ENCODE measurements at regions not wholly inside any gene's neighbourhood (a gene's known extent, or its start where the extent isn't known, plus 50 kb on each side); places are given as distances from the start of the nearest gene placed in this dataset.
"Not testable (repeated sequence)": the region's sequence is repeated elsewhere in the genome, so short reads cannot be mapped to it uniquely, and the experiment has no call there.

- H3K9me3 ChIP-seq; intact Hi-C loops (cut with DNase I); DNase-seq (ENCODE audit: low spot score in 2 of 2); H3K36me3 ChIP-seq; H3K27me3 ChIP-seq; H3K4me1 ChIP-seq; H3K27ac ChIP-seq; H3K4me3 ChIP-seq: not testable (repeated sequence)
These were observed 173.9 kb downstream of the TJP1 start for GRCh38 chr15:29648415-29648814.

DNA sequence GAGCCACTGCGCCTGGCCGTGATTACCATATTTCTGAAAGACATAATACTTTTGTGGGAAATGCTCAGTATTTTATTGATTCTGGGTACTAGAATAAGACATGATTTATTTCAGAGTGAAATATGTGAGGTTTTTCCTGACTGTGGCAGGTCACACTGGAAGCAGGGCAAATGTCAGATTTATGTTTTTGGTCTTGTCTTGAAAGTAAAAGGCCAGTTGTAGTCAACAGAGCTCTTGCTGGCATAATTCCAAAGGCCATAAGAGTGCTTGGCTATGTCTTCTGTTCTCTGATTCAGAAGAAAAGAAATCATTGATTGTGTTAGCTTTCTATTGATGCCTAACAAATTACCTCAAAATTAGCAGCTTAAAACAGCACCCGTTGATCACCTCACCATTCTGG is 176.4 kb downstream of the TJP1 start:
- no peak for DNase-seq (ENCODE audit: low spot score in 2 of 2)
- Histone ChIP-seq H3K4me1 (no peaks in the 10 kb centered on the region), H3K36me3 (no peaks in the 10 kb centered on the region)

GRCh38 chr15:29644361-29644760 is 177.9 kb downstream of the TJP1 start:
- H3K27me3 ChIP-seq; DNase-seq (ENCODE audit: low spot score in 2 of 2); H3K4me3 ChIP-seq; H3K27ac ChIP-seq; H3K9me3 ChIP-seq; H3K4me1 ChIP-seq; intact Hi-C loops (cut with DNase I); H3K36me3 ChIP-seq: not testable (repeated sequence)

More for the DNA sequence above, 176.4 kb downstream of the TJP1 start:
- TF ChIP-seq, protein P1, sequence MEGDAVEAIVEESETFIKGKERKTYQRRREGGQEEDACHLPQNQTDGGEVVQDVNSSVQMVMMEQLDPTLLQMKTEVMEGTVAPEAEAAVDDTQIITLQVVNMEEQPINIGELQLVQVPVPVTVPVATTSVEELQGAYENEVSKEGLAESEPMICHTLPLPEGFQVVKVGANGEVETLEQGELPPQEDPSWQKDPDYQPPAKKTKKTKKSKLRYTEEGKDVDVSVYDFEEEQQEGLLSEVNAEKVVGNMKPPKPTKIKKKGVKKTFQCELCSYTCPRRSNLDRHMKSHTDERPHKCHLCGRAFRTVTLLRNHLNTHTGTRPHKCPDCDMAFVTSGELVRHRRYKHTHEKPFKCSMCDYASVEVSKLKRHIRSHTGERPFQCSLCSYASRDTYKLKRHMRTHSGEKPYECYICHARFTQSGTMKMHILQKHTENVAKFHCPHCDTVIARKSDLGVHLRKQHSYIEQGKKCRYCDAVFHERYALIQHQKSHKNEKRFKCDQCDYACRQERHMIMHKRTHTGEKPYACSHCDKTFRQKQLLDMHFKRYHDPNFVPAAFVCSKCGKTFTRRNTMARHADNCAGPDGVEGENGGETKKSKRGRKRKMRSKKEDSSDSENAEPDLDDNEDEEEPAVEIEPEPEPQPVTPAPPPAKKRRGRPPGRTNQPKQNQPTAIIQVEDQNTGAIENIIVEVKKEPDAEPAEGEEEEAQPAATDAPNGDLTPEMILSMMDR (IDR thresholded peaks at IDR 0.05), result no peak
- intact Hi-C loops (cut with DNase I), result no loop called here
- H3K27ac ChIP-seq, result no peak overlapping the region
- H3K4me3 ChIP-seq, result no peak overlapping the region
- H3K27me3 ChIP-seq, result no peaks in the 10 kb centered on the region
- H3K9me3 ChIP-seq, result no peaks in the 10 kb centered on the region

DNA sequence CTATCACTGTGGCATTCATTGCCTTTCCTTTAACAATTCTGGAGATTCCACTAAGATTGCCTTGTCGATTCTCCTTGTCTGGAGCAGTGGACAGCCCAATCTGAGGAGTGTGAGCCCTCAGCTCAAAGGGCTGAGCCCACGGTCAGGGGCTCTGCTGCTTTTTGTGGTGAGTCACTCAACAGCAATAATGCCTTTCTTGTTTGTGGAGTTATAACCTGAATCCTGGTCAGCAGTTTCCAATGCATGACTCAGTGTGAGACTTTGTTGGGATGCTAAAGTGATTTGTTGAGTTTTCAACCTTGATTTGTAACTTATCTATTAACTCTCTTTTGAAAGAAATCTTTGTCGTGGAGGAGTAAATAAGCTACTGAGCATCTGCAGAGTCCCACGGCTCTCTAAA is 183.5 kb downstream of the TJP1 start:
- TF ChIP-seq, protein P1 (IDR thresholded peaks at IDR 0.05), result no peak
- Histone ChIP-seq H3K4me1 (no peaks in the 10 kb centered on the region), H3K9me3 (no peaks in the 10 kb centered on the region), H3K27me3 (no peaks in the 10 kb centered on the region), H3K4me3 (no peak overlapping the region), H3K36me3 (no peaks in the 10 kb centered on the region), H3K27ac (no peak overlapping the region)
- intact Hi-C loops (cut with DNase I), result no loop called here
- DNase-seq (ENCODE audit: low spot score in 2 of 2), result no peak

- Histone ChIP-seq H3K4me1 (no peaks in the 10 kb centered on the region), H3K9me3 (no peaks in the 10 kb centered on the region), H3K27ac (no peak overlapping the region), H3K27me3 (no peaks in the 10 kb centered on the region), H3K36me3 (no peaks in the 10 kb centered on the region), H3K4me3 (no peak overlapping the region)
- DNase-seq (ENCODE audit: low spot score in 2 of 2), result no peak
- intact Hi-C loops (cut with DNase I), result no loop called here
- TF ChIP-seq, protein P1 (IDR thresholded peaks at IDR 0.05), result no peak
These were observed 184.3 kb downstream of the TJP1 start for GRCh38 chr15:29638011-29638410.

DNA sequence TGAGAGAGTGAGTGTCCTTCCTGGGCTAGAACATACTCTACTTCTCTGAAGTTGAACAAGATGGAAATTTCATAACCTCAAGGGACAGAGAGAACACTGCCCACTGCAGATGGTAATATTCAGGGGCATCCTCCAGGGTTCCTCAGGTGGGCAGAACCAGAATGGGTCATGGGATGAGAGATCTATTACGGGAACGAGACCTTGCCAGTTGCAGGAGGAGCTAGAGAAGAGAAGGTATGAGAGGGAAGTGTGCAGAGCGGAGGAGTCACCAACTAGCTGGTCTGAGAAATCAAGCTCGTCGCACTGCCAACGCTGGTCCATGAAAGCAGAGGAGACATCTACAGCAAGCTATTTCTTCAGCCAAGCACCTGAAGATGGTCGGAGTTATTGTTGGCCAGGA is 184.7 kb downstream of the TJP1 start:
- H3K4me3 ChIP-seq, result no peak overlapping the region
- intact Hi-C loops (cut with DNase I), result no loop called here
- TF ChIP-seq, protein P1 (IDR thresholded peaks at IDR 0.05), result no peak
- H3K36me3 ChIP-seq, result no peaks in the 10 kb centered on the region
- no peak for DNase-seq (ENCODE audit: low spot score in 2 of 2)
- H3K27me3 ChIP-seq, result no peaks in the 10 kb centered on the region
- H3K9me3 ChIP-seq, result no peaks in the 10 kb centered on the region
- H3K27ac ChIP-seq, result no peak overlapping the region
- no peaks in the 10 kb centered on the region for H3K4me1 ChIP-seq

DNA sequence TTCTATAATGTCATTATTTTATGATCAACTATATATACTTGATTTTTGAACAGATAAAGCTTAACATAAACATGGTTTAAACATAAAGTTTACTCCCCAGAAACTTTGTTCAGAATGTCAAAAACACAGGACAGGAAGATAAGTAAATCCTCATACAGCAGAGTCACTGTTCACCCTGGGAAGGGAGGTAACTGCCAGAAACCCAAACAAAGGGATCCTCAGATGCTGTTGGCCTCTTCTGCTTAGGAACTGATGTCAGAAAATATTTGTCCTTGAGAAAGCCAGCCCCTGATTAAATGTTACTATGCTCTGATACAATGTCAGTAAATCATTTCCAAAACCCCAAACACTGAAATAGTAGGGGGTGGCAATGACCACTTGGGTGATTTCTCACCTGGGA is 185.3 kb downstream of the TJP1 start:
- Histone ChIP-seq H3K36me3 (no peaks in the 10 kb centered on the region), H3K27me3 (no peaks in the 10 kb centered on the region), H3K9me3 (no peaks in the 10 kb centered on the region), H3K4me3 (no peak overlapping the region), H3K27ac (no peak overlapping the region), H3K4me1 (no peaks in the 10 kb centered on the region)
- TF ChIP-seq, protein P1 (IDR thresholded peaks at IDR 0.05), result no peak
- no peak for DNase-seq (ENCODE audit: low spot score in 2 of 2)
- intact Hi-C loops (cut with DNase I), result no loop called here
